Pons (tissue), 1 donor: ENCODE measurements at regions not wholly inside any gene's neighbourhood (a gene's known extent, or its start where the extent isn't known, plus 50 kb on each side); places are given as distances from the start of the nearest gene placed in this dataset.

Experiments used
- DNase-seq: peaks from one replicate; pipeline ENCODE4 v3.0.0-alpha.2; 2016; ENCODE audit warnings: low spot score

DNA sequence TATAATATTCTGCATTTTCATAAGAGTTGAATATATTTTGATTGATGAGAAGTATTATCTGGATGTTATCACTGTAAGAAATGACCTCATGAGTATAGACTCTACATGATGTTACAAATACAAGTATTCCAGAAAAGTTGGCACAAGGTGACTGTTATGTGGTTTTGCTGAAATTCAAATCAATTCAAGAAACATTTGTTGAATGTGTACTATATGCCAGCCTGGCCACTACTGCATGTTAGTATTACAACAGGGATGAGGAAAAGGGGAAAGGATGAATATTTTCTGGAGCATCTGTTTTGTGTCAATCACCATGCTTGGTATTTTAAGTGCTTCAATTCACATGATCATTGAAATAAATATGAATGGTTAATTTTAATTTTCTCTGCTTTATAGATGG is 250.9 kb upstream of the PBX1 start:
- DNase-seq = no peak

DNA sequence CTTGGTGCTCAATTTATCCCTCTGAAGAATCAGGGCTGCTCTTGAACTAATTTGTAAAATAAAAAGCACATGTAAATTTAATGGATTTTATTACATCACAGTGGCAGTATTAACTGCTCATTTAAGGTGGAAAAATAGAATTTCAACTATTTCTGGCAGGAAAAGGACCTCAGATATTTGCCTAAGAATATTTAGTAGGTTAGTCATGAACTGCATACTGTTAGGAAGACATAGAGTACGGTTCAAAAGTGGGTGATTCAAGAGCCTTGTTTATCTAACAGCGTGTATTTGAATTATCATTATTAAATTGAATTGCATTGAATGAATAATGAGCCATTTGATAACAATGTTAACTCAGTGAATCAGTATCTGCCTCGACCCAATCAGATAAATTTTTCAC is 248.8 kb upstream of the PBX1 start:
- no peak for DNase-seq

DNA sequence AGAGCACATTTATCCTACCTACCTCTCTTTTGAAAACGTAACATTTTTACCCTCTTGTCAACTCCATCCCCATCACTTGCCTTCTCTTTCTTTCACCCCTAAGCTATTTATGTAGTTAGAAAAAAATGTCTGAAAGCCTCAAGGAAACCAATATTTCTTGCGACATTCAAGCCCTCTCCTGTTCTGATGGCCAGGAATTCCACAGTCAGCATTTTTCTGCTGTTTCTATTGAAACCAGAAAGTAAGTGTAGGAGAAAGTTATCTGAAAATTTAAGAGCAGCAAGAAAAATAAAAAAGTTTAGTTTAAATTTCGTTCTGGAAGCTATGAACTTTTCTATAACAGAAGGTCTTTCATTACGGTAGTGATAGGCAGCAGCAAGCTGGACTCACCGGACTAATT is 247.6 kb upstream of the PBX1 start:
- no peak for DNase-seq

DNA sequence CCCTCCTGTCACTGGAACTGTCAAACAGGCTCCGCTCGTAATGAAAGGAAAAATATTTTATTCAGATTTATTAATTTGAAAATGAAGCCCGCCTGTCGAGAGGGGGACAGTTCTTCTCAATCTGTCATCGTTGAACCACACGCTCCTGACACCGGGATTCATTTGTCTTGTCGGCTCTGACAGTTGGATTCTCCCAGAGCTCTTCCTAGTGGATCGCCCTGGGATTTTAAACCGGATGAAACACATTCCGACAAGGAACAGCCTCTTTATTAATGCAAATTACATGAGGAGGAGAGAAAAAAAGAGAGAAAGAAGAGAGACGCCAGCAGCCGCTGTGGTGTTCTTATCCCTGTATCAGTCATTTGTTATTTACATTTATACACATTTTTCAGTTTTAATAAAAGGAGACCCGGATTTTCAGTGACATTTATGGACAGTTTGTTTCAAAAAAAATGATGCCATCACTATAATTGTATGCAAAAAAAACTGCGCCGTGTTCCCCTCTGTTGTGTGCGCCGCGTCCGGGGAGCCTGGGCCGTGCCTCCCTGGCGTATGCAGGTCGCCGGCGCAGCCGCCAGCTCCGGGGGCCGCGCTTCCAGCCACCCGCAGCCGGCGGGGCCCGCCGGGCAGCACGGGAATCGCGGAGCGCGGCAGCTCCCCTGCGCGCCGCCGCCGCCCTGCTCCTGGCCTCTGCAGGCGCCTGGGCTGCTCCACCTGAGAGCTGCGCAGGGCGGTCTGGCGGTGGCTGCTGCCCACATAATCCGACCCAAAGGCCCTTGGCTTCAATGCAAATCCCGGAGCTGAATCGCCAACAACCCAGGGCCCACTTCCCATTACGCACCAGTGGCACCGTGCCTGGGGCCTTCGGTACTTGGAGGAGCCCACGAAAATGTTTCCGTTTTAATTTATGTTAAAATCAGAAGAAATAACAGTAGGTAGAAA is 237.9 kb upstream of the PBX1 start:
- DNase-seq = no peak

DNA sequence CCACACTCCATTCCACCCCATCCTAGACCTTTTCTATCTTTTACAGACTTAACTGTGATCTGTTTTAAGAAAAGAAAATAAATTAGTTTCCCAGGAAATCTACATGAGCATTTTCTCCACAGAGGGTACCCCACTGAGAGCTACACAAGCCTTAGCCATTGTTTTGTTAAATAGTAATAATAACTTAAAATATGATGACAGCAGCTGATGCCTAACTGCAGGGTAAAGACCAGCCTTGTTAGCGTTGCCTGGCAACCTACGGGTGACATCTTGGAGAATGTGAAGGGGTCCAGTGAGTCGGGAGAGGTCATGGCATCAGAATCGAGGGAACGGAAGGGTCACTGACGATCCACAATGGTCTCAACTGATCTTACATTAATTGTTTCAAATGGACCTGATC is 233.2 kb upstream of the PBX1 start:
- DNase-seq = no peak

DNA sequence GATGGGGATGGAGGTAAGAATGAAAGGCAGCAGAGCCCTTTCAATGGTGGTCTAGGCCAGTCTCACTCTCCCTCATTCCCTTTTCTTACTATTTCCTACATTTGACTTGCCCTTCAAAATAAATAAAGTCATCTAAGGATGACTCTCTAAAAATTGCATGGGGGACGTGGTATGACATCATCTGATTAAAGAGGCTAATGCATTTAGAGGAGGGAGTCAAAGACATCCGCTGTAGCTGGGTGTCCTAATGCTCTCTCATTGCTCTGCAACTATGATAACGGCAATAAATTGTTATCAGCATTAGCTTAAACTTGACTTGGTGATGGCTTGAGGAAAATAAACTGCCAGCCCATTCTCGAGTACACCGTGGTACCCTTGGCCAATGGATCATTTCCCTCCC is 225.6 kb upstream of the PBX1 start:
- no peak for DNase-seq

DNA sequence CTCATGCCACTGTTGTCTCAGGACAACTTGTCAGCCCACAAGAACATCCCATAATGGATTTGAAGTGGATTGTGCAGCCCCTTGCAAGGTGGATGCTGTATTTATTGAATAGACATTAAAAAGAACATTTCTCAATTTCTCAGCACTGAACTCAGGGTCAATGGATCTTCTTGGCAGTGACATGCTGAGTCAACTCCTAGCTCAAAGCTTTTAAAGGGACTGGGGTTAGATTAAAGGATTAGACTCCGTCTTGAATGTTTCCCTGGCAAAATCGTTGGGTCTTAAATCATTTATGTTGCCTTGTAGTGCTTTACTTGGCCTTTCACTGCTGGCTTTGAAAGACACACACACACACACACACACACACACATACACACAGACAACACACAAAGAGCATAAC is 221.6 kb upstream of the PBX1 start:
- DNase-seq = no peak

DNA sequence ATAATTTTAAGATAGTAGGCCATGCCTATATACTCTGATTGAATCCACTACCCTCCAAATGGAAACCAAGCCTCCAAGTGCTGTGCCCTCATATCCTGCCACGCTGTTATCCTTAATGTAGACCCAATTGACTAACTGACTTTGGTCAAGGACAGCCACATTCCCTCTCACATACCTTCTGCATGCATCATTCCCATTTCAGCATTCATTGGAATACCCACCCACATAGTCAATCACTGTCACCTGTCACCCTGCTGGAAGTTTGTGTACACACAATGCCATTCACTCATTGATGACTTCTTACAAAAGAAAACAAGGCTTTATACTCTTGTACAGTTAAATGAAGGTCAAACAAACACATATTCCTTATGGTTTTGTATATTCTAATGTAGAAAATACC is 221.1 kb upstream of the PBX1 start:
- no peak for DNase-seq

DNA sequence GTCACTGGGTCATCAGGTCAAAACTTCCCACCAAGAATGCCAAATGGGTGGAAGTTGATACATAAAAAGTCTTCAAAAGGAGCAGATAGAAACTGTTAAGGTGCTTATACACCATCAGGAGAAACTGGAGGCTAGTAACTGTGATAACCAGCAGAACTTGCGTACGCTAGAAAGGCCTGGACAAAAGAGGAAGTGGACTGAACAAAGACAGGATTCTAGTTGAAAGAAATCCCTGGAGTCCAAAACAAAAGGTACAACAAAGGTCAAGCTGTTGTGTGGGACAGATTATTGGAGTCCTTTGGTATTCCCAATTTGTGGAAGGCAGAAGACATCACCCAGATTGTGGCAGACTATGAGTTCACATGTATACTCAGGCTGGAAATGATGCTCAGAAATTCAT is 215.8 kb upstream of the PBX1 start:
- DNase-seq = no peak

DNA sequence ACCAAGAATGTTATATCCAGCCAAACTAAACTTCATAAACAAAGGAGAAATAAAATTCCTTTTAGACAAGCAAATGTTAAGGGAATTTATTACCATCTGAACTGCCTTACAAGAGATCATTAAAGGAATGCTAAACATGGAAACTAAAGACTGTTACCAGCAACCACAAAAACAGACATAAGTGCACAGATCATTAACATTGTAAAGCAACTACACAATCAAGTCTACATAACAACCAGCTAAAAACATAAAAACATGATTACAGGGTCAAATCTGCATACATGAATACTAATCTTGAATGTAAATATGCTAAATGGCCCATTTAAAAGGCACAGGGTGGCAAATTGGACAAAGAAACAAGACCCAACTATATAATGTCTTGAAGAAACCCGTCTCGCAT is 211.0 kb upstream of the PBX1 start:
- no peak for DNase-seq

DNA sequence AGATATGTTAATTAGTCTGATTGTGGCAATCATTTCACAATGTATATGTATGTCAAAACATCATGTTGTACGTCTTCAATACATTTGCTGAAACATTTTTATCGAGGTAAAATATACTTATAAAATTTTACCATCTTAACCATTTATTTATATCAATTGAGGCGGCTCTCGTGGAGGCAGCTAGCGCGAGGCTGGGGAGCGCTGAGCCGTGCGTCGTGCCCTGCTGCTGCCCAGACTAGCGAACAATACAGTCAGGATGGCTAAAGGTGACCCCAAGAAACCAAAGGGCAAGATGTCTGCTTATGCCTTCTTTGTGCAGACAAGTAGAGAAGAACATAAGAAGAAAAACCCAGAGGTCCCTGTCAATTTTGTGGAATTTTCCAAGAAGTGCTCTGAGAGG is 202.5 kb upstream of the PBX1 start:
- DNase-seq = no peak

DNA sequence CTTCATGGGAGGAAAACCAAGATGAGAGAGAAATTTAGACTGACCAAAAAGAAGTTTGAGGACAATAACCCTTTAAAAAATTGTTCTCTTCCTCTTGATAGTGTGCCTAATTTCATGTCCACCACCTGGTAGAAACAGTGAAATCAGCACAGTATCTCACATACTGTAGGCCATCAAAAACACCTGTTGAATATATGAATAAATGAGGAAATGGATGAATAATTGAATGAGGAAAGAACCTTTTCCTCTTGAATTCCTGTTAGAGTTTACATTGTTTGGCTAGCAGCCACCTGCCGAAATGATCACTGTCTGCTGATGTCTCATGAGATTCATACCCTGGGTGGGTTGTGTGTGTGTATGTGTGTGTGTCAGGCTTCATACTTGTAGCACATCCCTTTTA is 198.7 kb upstream of the PBX1 start:
- no peak for DNase-seq

DNA sequence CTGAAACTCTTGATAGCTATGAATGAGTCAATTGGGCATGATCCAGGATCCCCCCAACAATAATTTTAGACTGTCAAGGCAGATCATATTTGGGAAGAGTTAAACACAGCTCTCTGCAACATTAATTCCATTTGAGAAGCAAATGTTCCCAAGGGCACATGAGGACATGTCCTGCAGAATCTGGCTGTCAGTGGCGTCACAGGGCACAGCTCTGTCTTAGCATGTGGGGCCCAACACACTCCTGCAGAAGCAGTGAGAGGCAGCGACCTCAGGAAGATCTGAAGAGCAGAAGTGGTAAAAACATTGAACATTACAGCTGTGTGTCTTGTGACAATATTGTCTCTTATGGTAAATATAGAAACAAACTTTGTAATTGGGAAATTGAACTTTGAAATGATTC is 197.1 kb upstream of the PBX1 start:
- no peak for DNase-seq

DNA sequence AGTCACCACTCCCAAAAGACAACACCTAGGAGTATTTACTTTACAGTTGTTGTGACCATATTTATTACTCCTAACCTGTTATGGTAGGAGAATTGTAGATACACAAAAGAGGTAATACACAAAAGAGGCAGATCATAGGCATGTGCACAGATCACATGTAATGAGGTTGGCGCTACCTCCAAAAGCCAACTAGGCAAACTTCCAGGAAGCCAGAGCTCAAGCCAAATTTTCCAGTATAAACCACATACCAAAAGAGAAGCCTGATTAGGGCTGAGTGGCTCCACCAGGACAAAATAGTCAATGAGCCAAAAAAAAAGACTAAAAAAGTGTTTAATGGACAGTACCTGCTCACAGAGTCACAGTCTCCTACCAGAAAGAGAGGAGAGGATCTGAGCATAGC is 195.0 kb upstream of the PBX1 start:
- no peak for DNase-seq

DNA sequence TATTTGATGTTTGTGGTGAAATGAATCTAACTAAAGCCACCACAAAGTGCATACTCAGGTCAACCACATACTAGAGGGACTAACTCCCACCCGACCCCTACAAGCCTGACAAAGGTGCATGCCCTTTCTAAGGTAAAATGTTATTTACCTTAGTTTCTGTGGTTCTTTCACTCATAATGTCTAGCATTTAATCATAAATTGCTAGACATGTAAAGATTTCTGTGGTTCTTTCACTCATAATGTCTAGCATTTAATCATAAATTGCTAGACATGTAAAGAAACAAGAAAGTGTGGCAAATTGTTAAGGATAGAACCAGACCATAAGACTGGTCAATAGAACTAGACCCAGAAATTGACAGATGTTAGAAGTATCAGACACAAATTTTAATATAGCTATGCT is 193.0 kb upstream of the PBX1 start:
- no peak for DNase-seq

DNA sequence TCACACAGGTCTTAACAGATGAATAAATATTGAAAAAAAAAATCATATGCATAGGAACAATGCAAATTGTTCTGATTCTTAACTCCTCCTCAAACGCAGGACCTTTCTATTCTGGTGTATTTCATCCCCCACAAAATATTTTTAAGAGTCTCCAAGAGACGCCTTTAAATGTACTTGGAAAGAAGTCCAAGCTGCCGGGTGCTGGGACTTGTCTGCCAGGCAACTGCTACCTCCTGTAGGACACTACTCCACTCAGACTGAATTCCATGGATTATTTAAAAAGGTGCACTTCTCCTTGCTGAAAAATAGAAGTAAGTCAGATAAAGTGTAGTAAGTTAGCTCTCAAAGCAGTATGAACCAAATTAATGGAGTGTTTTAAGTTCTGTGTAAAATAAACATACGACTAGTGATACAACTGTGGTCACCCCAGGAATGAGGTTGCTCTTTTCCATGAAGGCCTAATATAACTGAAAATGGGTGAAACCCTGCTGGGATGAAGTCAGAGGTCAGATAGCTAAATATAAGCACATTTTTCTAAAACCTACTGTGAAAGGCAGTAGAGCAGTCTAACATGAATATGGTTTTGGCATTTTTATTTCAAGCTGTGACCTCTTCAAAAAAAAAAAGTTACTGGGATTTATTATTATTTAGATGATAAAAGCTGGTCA is 189.2 kb upstream of the PBX1 start:
- DNase-seq = no peak

DNA sequence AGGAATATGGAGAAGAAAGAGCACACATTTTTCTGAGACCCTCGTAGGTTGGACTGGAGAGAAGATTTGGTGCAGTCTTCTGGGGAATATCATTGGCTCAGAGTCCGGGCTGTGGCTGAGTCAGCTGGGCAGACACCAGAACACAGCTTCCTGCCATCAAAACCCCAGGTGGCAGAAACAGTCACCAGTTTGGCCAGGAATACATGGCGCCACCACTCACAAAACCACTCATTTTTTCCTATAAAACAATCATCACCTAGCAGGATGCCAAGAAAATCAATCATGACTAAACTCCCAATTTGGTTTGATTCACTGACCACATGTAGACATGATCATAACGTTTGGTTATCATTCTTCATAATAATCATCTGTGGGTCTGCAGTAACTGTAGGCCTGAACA is 178.1 kb upstream of the PBX1 start:
- no peak for DNase-seq

DNA sequence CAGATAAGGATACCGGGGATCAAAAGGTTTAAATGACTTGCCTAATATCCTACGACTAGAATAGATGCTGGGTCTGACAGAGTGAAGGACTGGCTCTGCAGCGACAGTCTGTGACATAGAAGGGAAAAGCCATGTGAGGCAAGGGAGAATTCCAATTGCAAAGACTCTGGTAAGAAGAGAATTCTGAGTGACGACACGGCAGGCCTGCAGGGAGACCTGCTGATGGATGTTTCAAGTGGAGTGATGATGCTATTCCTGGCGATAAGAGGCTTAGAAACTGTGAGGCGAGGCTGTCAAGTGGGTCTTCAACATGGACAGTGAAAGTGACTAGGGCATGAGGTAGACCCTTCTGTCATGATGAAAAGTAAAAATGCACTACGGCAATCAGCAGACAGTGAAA is 176.6 kb upstream of the PBX1 start:
- no peak for DNase-seq

DNA sequence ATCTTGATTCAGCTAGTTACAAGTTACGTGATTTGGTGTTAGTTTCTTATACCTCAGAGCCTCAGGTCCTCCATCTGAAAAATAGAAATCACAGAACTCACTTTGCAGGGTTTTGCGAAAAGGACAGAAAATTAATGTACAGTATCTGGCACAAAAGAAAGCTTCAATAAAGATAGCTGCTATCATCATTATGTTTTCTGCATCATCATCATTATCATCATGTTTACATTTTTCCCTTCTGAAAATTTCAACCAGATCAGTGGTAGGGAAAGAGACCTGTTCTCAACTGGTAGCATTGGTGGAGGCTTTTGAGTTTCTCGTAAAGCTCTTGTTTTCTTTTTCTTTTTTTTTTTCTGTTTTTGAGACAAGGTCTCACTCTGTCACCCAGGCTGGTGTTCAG is 174.7 kb upstream of the PBX1 start:
- no peak for DNase-seq

DNA sequence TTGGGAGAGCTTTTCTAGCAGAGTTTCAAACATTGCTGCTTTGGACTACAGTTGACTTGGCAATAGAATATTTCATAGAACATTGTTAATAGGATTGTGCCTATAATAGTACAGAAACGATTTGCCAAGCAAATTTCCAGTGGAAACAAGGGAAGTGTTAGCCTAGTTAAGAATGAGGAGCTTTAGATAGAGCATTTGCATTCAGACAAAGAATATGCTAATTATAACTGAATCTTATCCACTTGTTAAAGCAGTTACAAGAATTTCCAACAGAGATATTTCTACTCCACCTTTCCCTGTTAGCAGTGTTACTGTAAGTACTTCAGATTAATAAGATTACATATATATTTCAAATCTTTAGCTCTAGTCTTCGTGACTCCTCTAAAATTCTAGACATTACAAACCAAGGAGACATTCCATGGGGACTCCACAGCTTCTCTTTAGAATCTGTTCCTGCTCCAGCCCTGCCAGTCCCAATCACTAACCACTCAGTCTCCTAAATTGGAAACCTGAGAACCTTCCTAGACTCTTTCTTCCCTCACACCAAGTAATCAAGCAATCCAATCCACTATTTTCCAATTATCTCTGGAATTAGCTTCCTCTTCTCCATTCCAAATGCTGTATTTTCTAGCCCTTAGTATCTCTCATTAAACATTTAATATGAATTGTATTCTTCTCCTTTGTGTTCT is 141.8 kb upstream of the PBX1 start:
- no peak for DNase-seq

DNA sequence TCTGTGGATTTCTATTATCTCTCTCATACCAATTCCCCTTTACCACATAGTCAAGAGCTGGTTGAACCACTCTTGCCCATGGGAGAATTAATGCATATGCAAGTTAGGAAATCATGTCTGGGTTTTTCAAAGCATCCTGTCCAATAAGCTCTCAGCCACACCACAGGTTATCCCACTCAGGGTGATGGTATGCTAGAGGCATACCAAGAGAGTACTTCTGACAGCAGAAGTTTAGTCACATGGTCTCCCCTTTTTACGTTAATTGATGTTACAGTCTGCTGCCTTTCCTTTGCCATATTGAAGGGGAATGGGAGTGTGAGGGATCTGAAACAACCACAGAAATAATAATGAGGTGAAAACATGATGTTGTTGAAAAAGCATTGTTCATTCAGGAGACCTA is 135.8 kb upstream of the PBX1 start:
- no peak for DNase-seq

DNA sequence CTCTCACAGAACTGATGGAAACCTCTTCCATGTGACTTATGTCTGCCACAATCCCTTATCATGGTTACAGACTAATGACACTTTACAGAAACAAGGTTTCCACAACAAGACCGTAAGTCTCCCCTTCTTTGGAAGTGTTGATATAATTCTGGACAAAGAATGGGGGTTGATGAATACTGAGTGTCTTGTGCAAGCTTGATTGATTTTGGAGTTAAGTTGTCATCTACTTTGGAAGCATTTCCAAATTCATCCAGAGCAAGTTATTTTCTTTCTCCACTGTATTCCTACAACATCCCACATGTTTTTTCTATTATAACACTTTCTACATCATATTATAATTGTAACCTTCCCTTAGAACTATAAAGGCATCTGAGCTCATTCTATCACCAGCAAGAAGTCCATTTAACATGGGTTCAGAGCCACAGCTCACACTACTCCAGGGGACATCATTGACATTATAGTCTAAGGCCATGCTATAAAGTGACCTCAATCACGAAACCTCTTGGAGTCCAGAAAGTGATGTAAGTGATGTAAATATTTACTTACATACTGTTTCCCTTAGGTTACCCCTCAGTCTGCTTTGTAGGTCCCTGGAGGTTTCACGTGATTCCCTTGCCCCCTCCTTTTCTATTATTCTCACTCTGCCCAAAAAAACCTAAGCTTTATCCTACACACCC is 125.7 kb upstream of the PBX1 start:
- no peak for DNase-seq

DNA sequence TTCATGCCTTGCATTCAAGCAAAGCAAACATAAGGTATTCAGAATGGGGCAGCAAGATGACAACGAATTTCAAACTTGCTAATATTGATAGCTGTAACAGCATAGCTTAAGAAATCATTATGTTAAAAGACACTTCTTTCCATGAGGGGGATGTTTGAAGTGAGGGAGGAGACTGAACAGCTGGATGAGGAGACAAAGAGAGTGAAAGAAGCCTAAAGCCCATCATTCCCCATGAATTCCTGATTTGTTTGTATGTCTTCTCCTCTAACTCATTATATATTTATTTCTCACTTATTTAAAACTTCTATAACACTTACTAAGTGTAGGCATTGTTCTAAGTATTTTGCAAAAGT is 125.2 kb upstream of the PBX1 start:
- no peak for DNase-seq
